ENCODE measurements at regions not wholly inside any gene's neighbourhood (a gene's known extent, or its start where the extent isn't known, plus 50 kb on each side); places are given as distances from the start of the nearest gene placed in this dataset.

DNA sequence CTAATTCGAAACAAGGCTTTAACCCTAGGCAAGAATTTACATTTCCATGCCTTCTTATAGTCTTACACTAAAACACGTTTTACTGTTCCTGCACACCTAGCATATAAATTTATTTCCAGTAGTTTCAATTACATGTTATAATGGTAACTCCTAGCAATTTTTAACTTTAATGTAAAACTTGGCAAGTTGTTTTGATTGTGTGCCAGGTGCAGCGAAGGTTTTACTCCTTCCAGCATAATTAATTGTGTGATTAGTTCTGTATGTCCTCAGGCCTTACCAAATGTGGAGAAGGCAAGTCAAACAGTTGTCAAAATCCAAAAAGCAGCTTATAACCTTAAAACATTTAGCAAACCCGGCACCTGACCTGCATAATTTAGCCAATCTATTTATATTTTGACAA, 114.8 kb downstream of the KCNK1 start:
- TF ChIP-seq, protein P1, sequence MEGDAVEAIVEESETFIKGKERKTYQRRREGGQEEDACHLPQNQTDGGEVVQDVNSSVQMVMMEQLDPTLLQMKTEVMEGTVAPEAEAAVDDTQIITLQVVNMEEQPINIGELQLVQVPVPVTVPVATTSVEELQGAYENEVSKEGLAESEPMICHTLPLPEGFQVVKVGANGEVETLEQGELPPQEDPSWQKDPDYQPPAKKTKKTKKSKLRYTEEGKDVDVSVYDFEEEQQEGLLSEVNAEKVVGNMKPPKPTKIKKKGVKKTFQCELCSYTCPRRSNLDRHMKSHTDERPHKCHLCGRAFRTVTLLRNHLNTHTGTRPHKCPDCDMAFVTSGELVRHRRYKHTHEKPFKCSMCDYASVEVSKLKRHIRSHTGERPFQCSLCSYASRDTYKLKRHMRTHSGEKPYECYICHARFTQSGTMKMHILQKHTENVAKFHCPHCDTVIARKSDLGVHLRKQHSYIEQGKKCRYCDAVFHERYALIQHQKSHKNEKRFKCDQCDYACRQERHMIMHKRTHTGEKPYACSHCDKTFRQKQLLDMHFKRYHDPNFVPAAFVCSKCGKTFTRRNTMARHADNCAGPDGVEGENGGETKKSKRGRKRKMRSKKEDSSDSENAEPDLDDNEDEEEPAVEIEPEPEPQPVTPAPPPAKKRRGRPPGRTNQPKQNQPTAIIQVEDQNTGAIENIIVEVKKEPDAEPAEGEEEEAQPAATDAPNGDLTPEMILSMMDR (IDR thresholded peaks at IDR 0.05): no peak
- TF ChIP-seq ZFX (IDR thresholded peaks at IDR 0.05; ENCODE audit: borderline replicate concordance): no peak

Data from 22Rv1 (cell line).